ENCODE measurements at regions not wholly inside any gene's neighbourhood (a gene's known extent, or its start where the extent isn't known, plus 50 kb on each side); places are given as distances from the start of the nearest gene placed in this dataset.

GRCh38 chr17:71503710-71504465 lies 616.9 kb upstream of the SOX9 start:
- no peak for TF ChIP-seq ATOH8 (CRISPR knock-in tag; IDR thresholded peaks at IDR 0.05; ENCODE audit: low read depth)
- no peak for TF ChIP-seq MAX (IDR thresholded peaks at IDR 0.05)
- TF ChIP-seq CTCF (IDR thresholded peaks at IDR 0.05): no peak
- no peak for TF ChIP-seq SREBF2 (IDR thresholded peaks at IDR 0.05)
- no peak for TF ChIP-seq CHD2 (IDR thresholded peaks at IDR 0.05; ENCODE audit: low read length, partially characterized antibody)
- TF ChIP-seq POLR2A (IDR thresholded peaks at IDR 0.05; ENCODE audit: low read length): no peak
- no peak for TF ChIP-seq FOXS1 (CRISPR knock-in tag; IDR thresholded peaks at IDR 0.05)
- TF ChIP-seq ESRRA (IDR thresholded peaks at IDR 0.05; ENCODE audit: borderline replicate concordance, low read length): no peak
- no peak for TF ChIP-seq JUN (IDR thresholded peaks at IDR 0.05)
- no peak for TF ChIP-seq PBX3 (IDR thresholded peaks at IDR 0.05)
